ENCODE measurements at regions not wholly inside any gene's neighbourhood (a gene's known extent, or its start where the extent isn't known, plus 50 kb on each side); places are given as distances from the start of the nearest gene placed in this dataset.

GRCh38 chr5:33338336-33339110 is 102.2 kb upstream of the TARS1 start:
- no peak overlapping the region for H3K27ac ChIP-seq (ENCODE audit: low read length)
- H3K27me3 ChIP-seq (ENCODE audit: insufficient read depth, low read depth, low read length): no peaks in the 10 kb centered on the region
- H3K79me2 ChIP-seq (replicated peaks; ENCODE audit: insufficient read depth, low read length): no peaks in the 10 kb centered on the region
- no peaks in the 10 kb centered on the region for H3K36me3 ChIP-seq (ENCODE audit: insufficient read depth, low read length)
- no peaks in the 10 kb centered on the region for H3K9me3 ChIP-seq (ENCODE audit: low read length)
- no peaks in the 10 kb centered on the region for H3F3A ChIP-seq (ENCODE audit: insufficient read depth, low read length, poor library complexity, severe bottlenecking)
- no peak overlapping the region for H3K4me2 ChIP-seq (ENCODE audit: low read length)
- no peaks in the 10 kb centered on the region for H3K9me2 ChIP-seq (ENCODE audit: insufficient read depth, low read length)
- no peaks in the 10 kb centered on the region for H4K20me1 ChIP-seq (ENCODE audit: insufficient read depth)
- no peak overlapping the region for H3K4me3 ChIP-seq (ENCODE audit: low read length)
- no peak for TF ChIP-seq EZH2 (IDR thresholded peaks at IDR 0.05; ENCODE audit: borderline replicate concordance, insufficient read depth, low read length, poor library complexity, severe bottlenecking)
- TF ChIP-seq REST (IDR thresholded peaks at IDR 0.05; ENCODE audit: borderline replicate concordance): no peak
- no peak for TF ChIP-seq SMC3 (conservative IDR thresholded peaks at IDR 0.05; ENCODE audit: poor library complexity)
- no peak for TF ChIP-seq TAF1 (IDR thresholded peaks at IDR 0.05; ENCODE audit: low read depth)
- no peak for TF ChIP-seq RAD21 (conservative IDR thresholded peaks at IDR 0.05)
- no peak for TF ChIP-seq EP300 (conservative IDR thresholded peaks at IDR 0.05; ENCODE audit: poor library complexity, severe bottlenecking)
- TF ChIP-seq POLR2AphosphoS5 (IDR thresholded peaks at IDR 0.05): no peak
- TF ChIP-seq MXI1 (conservative IDR thresholded peaks at IDR 0.05; ENCODE audit: poor library complexity, severe bottlenecking): no peak
- no peak for TF ChIP-seq CTCF (IDR thresholded peaks at IDR 0.05; ENCODE audit: poor library complexity, severe bottlenecking)
- no peak overlapping the region for H2AFZ ChIP-seq (ENCODE audit: low read depth, low read length)
- no peak overlapping the region for H3K9ac ChIP-seq (ENCODE audit: low read length)

- Histone ChIP-seq H3K27me3 (ENCODE audit: insufficient read depth, low read depth, low read length) (no peaks in the 10 kb centered on the region), H3K27ac (ENCODE audit: low read length) (no peak overlapping the region), H3F3A (ENCODE audit: insufficient read depth, low read length, poor library complexity, severe bottlenecking) (no peaks in the 10 kb centered on the region), H3K36me3 (ENCODE audit: insufficient read depth, low read length) (no peaks in the 10 kb centered on the region), H3K79me2 (replicated peaks; ENCODE audit: insufficient read depth, low read length) (no peaks in the 10 kb centered on the region), H3K4me3 (ENCODE audit: low read length) (no peak overlapping the region), H4K20me1 (ENCODE audit: insufficient read depth) (no peaks in the 10 kb centered on the region), H2AFZ (ENCODE audit: low read depth, low read length) (no peak overlapping the region), H3K9me3 (ENCODE audit: low read length) (no peaks in the 10 kb centered on the region), H3K4me2 (ENCODE audit: low read length) (no peak overlapping the region), H3K9ac (ENCODE audit: low read length) (no peak overlapping the region), H3K9me2 (ENCODE audit: insufficient read depth, low read length) (no peaks in the 10 kb centered on the region)
- no peak for TF ChIP-seq RAD21 (conservative IDR thresholded peaks at IDR 0.05)
These were observed 101.4 kb upstream of the TARS1 start for GRCh38 chr5:33339413-33339812.

Measured in neural cell (in vitro differentiated cells).